ENCODE measurements at regions not wholly inside any gene's neighbourhood (a gene's known extent, or its start where the extent isn't known, plus 50 kb on each side); places are given as distances from the start of the nearest gene placed in this dataset.
A peak's percentile ranks its signal among the peaks of the same experiment; 100 is the strongest.

DNA sequence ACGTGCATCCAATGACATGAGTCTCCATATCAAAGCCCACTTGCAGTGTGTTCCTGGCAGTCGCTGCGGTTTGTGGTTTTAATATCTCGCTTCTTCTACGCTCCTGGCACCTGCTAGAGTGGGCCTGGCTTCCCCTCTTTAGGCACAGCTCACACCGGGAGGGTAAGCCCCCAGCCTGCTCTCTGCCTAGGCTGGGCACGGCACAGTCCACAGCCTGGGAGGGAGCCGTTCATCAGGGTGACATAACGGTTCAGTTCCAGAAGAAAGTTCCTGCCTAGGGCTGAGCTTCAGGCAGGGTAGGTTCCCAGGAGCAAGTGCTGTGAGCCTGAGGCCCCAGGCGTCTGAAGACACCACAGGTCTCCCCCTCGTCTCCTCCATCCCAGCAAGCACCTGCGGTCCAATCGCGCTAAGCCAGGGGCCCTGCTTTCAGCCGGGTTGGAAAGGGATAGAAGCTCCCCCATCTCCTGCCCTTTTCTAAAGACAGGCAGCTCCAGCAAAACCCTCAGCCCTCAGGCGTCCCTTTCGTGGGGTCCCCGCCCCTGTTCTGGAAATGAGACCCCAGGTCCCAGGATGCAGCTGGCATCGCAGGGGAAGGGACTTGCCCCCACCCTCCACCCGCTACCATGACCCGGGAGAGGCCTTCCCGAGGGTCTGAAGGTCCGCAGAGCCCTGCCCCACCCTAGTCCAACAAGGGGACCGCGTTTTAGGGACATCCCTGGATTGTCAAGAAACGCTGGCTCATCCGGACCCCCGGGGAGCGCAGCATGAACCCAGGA is 121.6 kb upstream of the ZNF507 start:
- H3K4me3 ChIP-seq (ENCODE audit: low read depth, poor library complexity, severe bottlenecking): no peak overlapping the region
- TF ChIP-seq, protein P1, sequence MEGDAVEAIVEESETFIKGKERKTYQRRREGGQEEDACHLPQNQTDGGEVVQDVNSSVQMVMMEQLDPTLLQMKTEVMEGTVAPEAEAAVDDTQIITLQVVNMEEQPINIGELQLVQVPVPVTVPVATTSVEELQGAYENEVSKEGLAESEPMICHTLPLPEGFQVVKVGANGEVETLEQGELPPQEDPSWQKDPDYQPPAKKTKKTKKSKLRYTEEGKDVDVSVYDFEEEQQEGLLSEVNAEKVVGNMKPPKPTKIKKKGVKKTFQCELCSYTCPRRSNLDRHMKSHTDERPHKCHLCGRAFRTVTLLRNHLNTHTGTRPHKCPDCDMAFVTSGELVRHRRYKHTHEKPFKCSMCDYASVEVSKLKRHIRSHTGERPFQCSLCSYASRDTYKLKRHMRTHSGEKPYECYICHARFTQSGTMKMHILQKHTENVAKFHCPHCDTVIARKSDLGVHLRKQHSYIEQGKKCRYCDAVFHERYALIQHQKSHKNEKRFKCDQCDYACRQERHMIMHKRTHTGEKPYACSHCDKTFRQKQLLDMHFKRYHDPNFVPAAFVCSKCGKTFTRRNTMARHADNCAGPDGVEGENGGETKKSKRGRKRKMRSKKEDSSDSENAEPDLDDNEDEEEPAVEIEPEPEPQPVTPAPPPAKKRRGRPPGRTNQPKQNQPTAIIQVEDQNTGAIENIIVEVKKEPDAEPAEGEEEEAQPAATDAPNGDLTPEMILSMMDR (IDR thresholded peaks at IDR 0.05): no peak
- no peak for TF ChIP-seq POLR2A (IDR thresholded peaks at IDR 0.05)
- 44 to 46% methylated on average over 29 of the region's 29 CpGs for WGBS, 2 donors
- peak in 1 of 2 donors; percentile 76 for DNase-seq (ENCODE audit: low spot score in 2 of 2)
- intact Hi-C loops (cut with DNase I; ENCODE audit: low total_unique reads): loop anchor here (5.0 kb wide), 1 partner anchor 1541 kb away; no protein-coding TSS in a partner anchor

DNA sequence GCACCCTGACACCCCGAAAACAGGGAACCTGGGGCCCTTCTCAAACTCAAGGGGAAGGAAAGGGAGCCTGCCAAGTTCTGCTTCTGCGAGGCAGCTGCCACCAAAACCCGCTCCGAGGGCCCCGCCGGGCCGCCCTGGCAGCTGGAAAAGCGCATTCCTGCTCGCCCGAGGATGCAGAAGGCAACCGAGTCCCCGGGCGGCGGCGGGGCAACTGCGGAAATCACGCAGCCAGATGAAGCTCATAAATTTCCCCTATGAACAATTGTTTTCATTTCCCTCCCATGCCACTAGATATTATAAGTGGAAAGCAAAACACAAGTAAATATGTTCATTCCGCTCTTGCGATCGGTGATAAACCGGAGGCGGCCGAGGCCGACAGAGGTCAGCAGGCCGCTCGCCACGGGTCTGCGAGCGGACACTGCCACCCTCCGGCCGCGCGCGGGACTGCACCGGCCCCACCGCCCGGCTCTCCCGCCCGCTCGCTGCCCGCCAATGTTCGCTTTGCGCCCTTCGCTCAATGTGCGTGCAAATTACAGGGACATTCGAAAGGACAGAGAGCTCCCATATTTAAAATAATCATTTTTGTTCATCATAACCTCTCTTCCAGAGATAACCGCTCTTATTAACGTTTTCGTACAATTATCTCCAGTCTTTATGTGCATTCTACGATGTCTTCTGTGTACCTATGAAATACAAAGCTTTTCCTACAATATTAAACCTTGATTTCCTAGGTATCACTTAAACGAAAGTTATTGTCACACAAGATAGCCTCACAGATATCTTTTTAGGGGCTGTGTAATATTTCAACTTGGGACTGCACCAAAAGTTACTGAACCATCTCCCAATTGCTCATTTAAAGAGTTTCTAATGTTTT is 120.8 kb upstream of the ZNF507 start:
- intact Hi-C loops (cut with DNase I; ENCODE audit: low total_unique reads): loop anchor here (5.0 kb wide), 2 partner anchors 1542 to 1552 kb away; no protein-coding TSS in a partner anchor
- no peak overlapping the region for H3K4me3 ChIP-seq (ENCODE audit: low read depth, poor library complexity, severe bottlenecking)
- DNase-seq (ENCODE audit: low spot score in 2 of 2): peak in 1 of 2 donors; percentile 84
- no peak for TF ChIP-seq POLR2A (IDR thresholded peaks at IDR 0.05)
- TF ChIP-seq, protein P1 (IDR thresholded peaks at IDR 0.05): peak in 1 of 3 donors; percentile 69
- 6 to 7% methylated on average over 50 to 51 of the region's 51 CpGs for WGBS, 2 donors

DNA sequence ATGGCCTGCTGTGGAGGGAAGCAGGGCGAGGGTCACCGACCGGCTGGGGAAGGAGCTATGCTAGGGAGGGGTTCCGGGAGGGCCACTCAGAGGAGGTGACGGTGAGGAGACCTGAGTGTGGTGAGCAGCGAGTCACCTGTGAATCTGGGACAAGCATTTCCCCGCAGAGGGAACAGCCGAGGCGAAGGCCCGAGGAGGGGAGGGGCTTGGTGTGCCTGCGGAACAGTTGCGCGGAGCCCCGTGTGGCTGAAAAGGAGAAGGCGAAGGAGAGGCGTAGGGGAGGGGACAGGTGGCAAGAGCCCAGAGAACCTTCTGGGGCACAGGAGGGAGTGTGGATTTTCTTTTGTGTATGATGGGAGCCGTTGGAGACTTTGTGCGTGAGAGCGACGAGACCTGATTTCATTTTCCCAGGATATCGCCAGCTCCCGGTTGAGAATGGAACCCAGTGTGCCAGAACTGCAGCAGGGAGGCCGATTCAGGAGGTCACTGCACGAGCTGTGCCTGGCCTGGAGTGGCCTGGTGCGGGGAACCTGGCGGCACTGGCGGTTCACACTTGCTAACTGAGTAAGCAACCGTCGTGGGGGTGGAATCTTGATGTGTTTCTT is 117.7 kb upstream of the ZNF507 start:
- TF ChIP-seq, protein P1 (IDR thresholded peaks at IDR 0.05): no peak
- no peak for TF ChIP-seq POLR2A (IDR thresholded peaks at IDR 0.05)
- WGBS, 2 donors: 86 to 87% methylated on average over 29 of the region's 29 CpGs
- no peak overlapping the region for H3K4me3 ChIP-seq (ENCODE audit: low read depth, poor library complexity, severe bottlenecking)
- DNase-seq (ENCODE audit: low spot score in 2 of 2): peak in 1 of 2 donors; percentile 80
- intact Hi-C loops (cut with DNase I; ENCODE audit: low total_unique reads): loop anchor here (5.0 kb wide), 1 partner anchor 1555 kb away; no protein-coding TSS in a partner anchor

DNA sequence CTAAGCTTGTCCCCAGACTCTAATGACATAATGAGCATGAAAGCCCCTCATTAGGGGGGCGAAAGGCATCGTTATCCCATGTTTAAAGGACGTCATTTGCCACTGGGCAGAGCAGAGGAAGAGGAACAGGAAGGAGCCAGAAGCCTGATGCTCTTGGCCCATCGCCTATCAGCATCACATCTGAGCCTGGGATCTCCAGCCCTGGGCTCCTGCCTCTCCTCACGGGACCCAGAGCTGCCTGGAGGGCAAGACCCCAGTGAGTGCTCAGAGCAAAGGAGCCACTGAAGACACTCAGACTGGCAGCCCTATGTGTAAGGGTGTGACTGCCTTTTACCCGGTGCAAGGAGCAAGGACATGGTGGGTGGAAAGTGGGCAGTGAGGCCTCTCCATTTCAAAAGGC is 115.0 kb upstream of the ZNF507 start:
- intact Hi-C loops (cut with DNase I; ENCODE audit: low total_unique reads): no loop called here
- peak in 1 of 2 donors; percentile 23 for DNase-seq (ENCODE audit: low spot score in 2 of 2)
- H3K4me3 ChIP-seq (ENCODE audit: low read depth, poor library complexity, severe bottlenecking): no peak overlapping the region
- TF ChIP-seq POLR2A (IDR thresholded peaks at IDR 0.05): no peak
- TF ChIP-seq, protein P1 (IDR thresholded peaks at IDR 0.05): no peak
- 51 to 66% methylated on average over 6 of the region's 6 CpGs for WGBS, 2 donors

DNA sequence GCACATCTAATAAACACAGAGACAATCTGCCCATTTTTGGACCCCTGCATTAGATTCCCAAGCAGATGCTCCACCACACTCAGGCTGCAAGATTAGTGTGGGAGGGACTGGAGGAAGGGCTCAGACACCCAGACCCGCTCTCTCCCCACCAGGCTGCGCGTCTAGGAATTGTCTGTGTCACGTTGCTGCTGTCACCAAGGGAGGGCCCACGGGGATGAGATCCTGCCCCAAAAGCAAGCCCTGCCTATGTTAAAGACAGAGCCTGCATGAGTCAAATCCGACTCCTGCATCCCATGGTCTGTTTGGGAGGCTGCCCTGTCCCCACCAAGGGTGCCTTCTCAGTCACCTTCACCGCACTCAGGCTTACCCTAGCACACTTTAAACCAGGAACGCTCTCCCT is 114.4 kb upstream of the ZNF507 start:
- WGBS, 2 donors: 79 to 84% methylated on average over 8 of the region's 8 CpGs
- no peak for TF ChIP-seq POLR2A (IDR thresholded peaks at IDR 0.05)
- TF ChIP-seq, protein P1 (IDR thresholded peaks at IDR 0.05): no peak
- H3K4me3 ChIP-seq (ENCODE audit: low read depth, poor library complexity, severe bottlenecking): no peak overlapping the region
- DNase-seq (ENCODE audit: low spot score in 2 of 2): peak in 1 of 2 donors; percentile 32
- intact Hi-C loops (cut with DNase I; ENCODE audit: low total_unique reads): no loop called here
